ENCODE measurements at regions not wholly inside any gene's neighbourhood (a gene's known extent, or its start where the extent isn't known, plus 50 kb on each side); places are given as distances from the start of the nearest gene placed in this dataset.

DNA sequence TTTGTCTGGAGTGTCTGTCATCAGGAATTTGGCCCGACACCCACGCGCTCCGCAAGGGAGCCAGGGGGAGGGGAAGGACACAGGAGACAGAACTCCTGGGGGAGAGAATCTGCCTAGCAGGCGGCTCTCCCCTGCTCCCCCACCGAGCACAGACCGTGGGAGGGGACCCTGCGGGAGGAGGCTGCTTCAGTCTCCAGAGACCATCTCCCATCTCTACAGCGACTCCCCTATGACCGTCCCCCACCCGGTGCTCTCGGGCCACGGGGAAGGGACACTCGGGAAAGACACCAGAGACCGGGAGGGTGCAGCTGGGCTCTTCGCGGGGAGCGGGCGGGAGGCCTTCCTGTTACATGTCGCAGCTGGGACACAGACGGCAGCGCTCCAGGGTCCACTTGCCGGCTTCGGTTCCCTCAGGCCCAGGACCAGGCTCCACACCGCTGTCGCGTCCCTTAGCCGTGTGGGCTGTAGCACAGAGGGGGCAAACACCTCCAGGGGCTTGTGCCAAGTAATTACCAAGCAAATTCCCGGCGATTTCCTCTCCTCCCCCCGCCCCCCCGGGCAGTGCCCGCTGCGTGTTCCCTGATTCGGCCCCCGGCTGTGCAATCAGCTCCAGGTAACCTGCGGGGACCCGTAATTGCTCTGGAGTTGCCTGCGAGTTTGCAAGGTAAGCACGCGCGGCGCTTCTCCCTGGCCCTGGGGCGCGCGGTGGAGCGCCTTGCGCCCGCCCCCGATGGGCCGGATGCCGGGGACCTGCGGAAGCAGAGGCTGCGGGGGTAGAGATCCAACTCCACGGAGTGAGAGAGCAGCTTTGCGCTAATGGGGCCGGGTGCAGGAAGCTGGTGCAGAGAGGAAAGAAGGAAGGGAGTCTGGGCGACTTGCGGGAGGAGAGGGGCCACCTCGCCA, 155.1 kb upstream of the CADM1 start:
- H3K4me3 ChIP-seq, result peak overlapping the region in 3 of 4 donors; percentile 33 to 47 (median 44)
- H3K27ac ChIP-seq, result no peak overlapping the region
- H3K9me3 ChIP-seq, result no peaks in the 10 kb centered on the region
- 7 to 21% methylated on average over 60 of the region's 60 CpGs for WGBS, 2 donors
- intact Hi-C loops (cut with DNase I), result no loop called here
- no peak for DNase-seq
- H3K27me3 ChIP-seq, result peaks cover 0 to 36% (median 15%) of the 10 kb centered on the region in 3 donors
- peaks cover 0 to 15% (median 13%) of the 10 kb centered on the region in 4 donors for H3K4me1 ChIP-seq
- H3K36me3 ChIP-seq, result no peaks in the 10 kb centered on the region
- TF ChIP-seq POLR2AphosphoS5 (IDR thresholded peaks at IDR 0.05) (no peak), EP300 (IDR thresholded peaks at IDR 0.05) (no peak), POLR2A (IDR thresholded peaks at IDR 0.05) (no peak)
- TF ChIP-seq, protein P1, sequence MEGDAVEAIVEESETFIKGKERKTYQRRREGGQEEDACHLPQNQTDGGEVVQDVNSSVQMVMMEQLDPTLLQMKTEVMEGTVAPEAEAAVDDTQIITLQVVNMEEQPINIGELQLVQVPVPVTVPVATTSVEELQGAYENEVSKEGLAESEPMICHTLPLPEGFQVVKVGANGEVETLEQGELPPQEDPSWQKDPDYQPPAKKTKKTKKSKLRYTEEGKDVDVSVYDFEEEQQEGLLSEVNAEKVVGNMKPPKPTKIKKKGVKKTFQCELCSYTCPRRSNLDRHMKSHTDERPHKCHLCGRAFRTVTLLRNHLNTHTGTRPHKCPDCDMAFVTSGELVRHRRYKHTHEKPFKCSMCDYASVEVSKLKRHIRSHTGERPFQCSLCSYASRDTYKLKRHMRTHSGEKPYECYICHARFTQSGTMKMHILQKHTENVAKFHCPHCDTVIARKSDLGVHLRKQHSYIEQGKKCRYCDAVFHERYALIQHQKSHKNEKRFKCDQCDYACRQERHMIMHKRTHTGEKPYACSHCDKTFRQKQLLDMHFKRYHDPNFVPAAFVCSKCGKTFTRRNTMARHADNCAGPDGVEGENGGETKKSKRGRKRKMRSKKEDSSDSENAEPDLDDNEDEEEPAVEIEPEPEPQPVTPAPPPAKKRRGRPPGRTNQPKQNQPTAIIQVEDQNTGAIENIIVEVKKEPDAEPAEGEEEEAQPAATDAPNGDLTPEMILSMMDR (IDR thresholded peaks at IDR 0.05), result no peak

DNA sequence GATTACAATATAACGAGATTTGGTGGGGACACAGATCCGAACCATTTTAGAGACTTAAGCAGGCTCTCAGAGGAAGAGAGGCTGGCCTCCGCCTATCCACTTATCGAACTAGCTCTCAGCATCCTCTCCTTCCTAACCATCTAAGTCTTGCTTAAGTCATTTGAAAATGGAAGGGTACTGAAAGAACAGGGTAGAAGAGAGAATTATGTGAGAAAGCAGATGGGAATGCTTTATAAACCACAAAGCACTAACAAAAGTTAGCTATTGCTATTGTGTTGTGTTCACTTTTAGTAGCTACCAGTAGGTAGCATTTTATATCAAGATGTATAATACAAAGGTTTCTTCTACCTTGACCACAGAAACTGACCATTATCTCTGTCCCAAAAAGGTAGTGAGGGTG, 153.4 kb upstream of the CADM1 start:
- Histone ChIP-seq H3K4me3 (no peak overlapping the region), H3K27ac (no peak overlapping the region), H3K27me3 (peaks cover 0 to 36% (median 15%) of the 10 kb centered on the region in 3 donors), H3K9me3 (no peaks in the 10 kb centered on the region), H3K36me3 (no peaks in the 10 kb centered on the region), H3K4me1 (peaks cover 0 to 25% (median 16%) of the 10 kb centered on the region in 4 donors)
- TF ChIP-seq, protein P1 (IDR thresholded peaks at IDR 0.05), result no peak
- TF ChIP-seq EP300 (IDR thresholded peaks at IDR 0.05) (no peak), POLR2A (IDR thresholded peaks at IDR 0.05) (no peak), POLR2AphosphoS5 (IDR thresholded peaks at IDR 0.05) (no peak)
- 93 to 95% methylated on average over 4 of the region's 4 CpGs for WGBS, 2 donors
- intact Hi-C loops (cut with DNase I), result no loop called here
- DNase-seq, result no peak

DNA sequence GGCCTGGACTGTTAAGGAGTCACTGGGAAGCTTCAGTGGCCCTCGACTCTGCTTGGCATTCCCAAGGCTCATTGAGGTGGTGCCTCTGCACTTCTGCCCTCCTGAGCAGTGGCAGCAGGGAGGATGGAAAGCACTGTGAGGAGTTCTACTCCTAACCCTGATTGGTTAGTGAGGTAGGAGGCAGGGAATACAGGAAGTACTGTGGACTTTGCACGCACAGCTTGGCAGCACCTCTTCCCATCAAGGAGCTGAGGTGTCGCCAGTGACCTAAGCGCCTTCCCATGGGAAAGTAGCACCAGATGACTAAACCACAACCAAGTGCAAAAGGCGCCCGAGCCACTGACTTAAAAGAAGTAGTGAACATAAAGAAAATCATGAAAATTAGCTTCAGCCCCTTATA, 152.5 kb upstream of the CADM1 start:
- H3K27ac ChIP-seq, result no peak overlapping the region
- H3K36me3 ChIP-seq, result no peaks in the 10 kb centered on the region
- H3K9me3 ChIP-seq, result no peaks in the 10 kb centered on the region
- peaks cover 0 to 36% (median 15%) of the 10 kb centered on the region in 3 donors for H3K27me3 ChIP-seq
- TF ChIP-seq, protein P1 (IDR thresholded peaks at IDR 0.05), result no peak
- TF ChIP-seq POLR2AphosphoS5 (IDR thresholded peaks at IDR 0.05) (no peak), POLR2A (IDR thresholded peaks at IDR 0.05) (no peak), EP300 (IDR thresholded peaks at IDR 0.05) (no peak)
- intact Hi-C loops (cut with DNase I), result no loop called here
- H3K4me1 ChIP-seq, result peaks cover 0 to 25% (median 16%) of the 10 kb centered on the region in 4 donors
- WGBS, 2 donors, result 25 to 61% methylated on average over 6 of the region's 6 CpGs
- no peak overlapping the region for H3K4me3 ChIP-seq
- no peak for DNase-seq

DNA sequence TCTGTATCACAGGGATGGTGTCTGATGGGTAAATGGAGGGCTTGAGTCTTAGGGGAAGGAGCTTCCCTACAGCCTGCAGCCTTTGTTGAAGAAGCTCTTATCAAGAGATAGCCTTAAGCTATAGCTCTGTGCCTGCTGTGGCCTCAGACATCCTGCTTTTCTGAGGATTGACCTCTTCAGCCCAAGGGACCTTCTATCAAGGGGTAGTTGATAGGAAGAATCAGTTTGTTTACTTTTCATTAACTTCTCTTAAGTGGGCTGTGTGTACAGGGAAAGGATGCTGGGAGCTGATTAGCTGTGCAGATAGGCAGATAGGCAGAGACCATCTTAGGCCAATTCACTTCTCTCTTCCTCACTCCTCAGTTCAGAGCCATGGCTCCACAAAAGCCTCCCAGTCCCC, 151.8 kb upstream of the CADM1 start:
- Histone ChIP-seq H3K36me3 (no peaks in the 10 kb centered on the region), H3K4me3 (no peak overlapping the region), H3K27me3 (peaks cover 0 to 36% (median 15%) of the 10 kb centered on the region in 3 donors), H3K9me3 (no peaks in the 10 kb centered on the region), H3K27ac (no peak overlapping the region), H3K4me1 (peaks cover 0 to 25% (median 16%) of the 10 kb centered on the region in 4 donors)
- intact Hi-C loops (cut with DNase I), result no loop called here
- TF ChIP-seq, protein P1 (IDR thresholded peaks at IDR 0.05), result no peak
- no peak for TF ChIP-seq POLR2A (IDR thresholded peaks at IDR 0.05)
- TF ChIP-seq POLR2AphosphoS5 (IDR thresholded peaks at IDR 0.05), result no peak
- TF ChIP-seq EP300 (IDR thresholded peaks at IDR 0.05), result no peak
- DNase-seq, result no peak
